ENCODE measurements at regions not wholly inside any gene's neighbourhood (a gene's known extent, or its start where the extent isn't known, plus 50 kb on each side); places are given as distances from the start of the nearest gene placed in this dataset.

DNA sequence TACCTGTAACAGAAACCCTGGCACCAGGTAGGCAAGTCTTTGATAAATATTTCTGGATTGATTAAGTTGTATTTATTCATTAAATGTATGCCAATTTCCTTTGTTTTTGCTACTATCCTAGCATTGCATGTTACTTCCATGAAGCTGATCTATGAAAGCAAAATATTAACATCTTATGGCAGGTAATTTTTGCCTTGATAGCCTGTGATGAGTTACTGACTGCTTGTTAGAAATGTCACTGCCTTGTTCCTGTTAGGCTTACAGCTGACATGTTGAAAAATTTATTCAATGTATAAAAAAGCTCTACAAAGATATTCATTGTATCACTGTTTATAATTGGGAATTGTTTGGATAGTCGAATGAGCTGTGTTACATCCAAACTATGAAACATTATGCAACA is 830.1 kb downstream of the TUSC7 start:
- no peak overlapping the region for H3K27ac ChIP-seq (ENCODE audit: low read depth, low read length)
- intact Hi-C loops (cut with micrococcal nuclease): no loop called here
- Mint-ChIP-seq H3K27me3 (no peaks in the 10 kb centered on the region), H3K4me3 (no peak overlapping the region), H3K27ac (no peak overlapping the region), H3K9me3 (peaks cover 0 to 22% (median 4%) of the 10 kb centered on the region in 11 donors), H3K36me3 (peaks cover 0 to 8% (median 0%) of the 10 kb centered on the region in 5 donors), H3K4me1 (no peaks in the 10 kb centered on the region)
- no peak for ATAC-seq
- no peaks in the 10 kb centered on the region for H3K9me3 ChIP-seq (ENCODE audit: control insufficient read depth in 2 of 3, low read length in 3 of 3)
- POLR2A ChIA-PET: no interaction called here
- CTCF ChIA-PET: no interaction called here
- DNase-seq: no peak
- no peaks in the 10 kb centered on the region for H3K27me3 ChIP-seq (ENCODE audit: control insufficient read depth in 2 of 2, insufficient read depth in 2 of 2, low read length in 2 of 2)
- H3K4me3 ChIP-seq (ENCODE audit: low read length): no peak overlapping the region
- no peaks in the 10 kb centered on the region for H3K4me1 ChIP-seq (ENCODE audit: control insufficient read depth in 2 of 2, insufficient read depth in 2 of 2, low read length in 2 of 2)
- H3K36me3 ChIP-seq (ENCODE audit: control insufficient read depth in 2 of 3, insufficient read depth in 3 of 3, low read length in 3 of 3): no peaks in the 10 kb centered on the region

DNA sequence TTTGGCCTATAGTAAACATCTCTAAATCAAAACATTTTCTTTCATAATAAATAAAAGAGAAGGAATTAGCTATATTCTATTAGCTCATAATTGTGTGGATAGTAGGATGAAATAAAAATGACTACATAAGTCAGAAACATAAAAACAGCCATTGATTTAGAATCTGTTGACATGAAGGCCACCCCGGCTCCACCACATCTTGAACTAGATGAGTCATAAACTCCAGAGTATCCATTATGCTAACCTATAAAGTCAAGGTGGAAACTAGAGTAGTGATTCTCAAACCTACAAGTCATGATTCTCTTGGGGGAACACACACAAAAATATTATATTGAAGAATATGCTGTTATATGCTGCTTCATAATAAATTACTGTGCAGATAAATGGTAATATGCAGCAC is 831.0 kb downstream of the TUSC7 start:
- POLR2A ChIA-PET: no interaction called here
- CTCF ChIA-PET: no interaction called here
- no peaks in the 10 kb centered on the region for H3K4me1 Mint-ChIP-seq

DNA sequence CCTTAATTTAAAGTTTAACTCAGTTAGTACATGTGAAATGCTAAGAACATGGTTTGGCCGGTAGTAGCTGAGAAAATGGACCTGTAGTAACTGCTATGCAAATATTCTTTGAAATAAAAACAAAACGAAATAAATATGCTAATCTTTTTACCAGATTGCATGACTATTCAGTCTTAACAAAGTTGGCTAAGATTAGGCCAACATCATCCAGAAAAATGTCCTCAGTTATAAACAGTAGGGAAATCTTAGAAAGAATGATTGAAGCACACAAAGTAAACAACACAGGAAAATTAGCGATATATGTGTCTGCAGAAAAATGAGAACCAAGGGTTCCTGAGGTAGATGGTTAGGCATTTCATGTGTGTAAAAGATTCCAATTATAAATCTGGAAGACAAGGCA is 832.1 kb downstream of the TUSC7 start:
- no peaks in the 10 kb centered on the region for H3K4me1 ChIP-seq (ENCODE audit: control insufficient read depth in 2 of 2, insufficient read depth in 2 of 2, low read length in 2 of 2)

More for the DNA sequence above, 831.0 kb downstream of the TUSC7 start:
- H3K4me1 ChIP-seq (ENCODE audit: control insufficient read depth in 2 of 2, insufficient read depth in 2 of 2, low read length in 2 of 2): no peaks in the 10 kb centered on the region
- Mint-ChIP-seq H3K9me3 (peaks cover 0 to 22% (median 4%) of the 10 kb centered on the region in 11 donors), H3K27ac (no peak overlapping the region), H3K27me3 (no peaks in the 10 kb centered on the region), H3K4me3 (no peak overlapping the region), H3K36me3 (peaks cover 0 to 8% (median 0%) of the 10 kb centered on the region in 5 donors)
- no peak overlapping the region for H3K4me3 ChIP-seq (ENCODE audit: low read length)
- H3K9me3 ChIP-seq (ENCODE audit: control insufficient read depth in 2 of 3, low read length in 3 of 3): no peaks in the 10 kb centered on the region
- H3K36me3 ChIP-seq (ENCODE audit: control insufficient read depth in 2 of 3, insufficient read depth in 3 of 3, low read length in 3 of 3): no peaks in the 10 kb centered on the region
- intact Hi-C loops (cut with micrococcal nuclease): no loop called here
- H3K27me3 ChIP-seq (ENCODE audit: control insufficient read depth in 2 of 2, insufficient read depth in 2 of 2, low read length in 2 of 2): no peaks in the 10 kb centered on the region
- DNase-seq (no peak), ATAC-seq (no peak)
- H3K27ac ChIP-seq (ENCODE audit: low read depth, low read length): no peak overlapping the region

DNA sequence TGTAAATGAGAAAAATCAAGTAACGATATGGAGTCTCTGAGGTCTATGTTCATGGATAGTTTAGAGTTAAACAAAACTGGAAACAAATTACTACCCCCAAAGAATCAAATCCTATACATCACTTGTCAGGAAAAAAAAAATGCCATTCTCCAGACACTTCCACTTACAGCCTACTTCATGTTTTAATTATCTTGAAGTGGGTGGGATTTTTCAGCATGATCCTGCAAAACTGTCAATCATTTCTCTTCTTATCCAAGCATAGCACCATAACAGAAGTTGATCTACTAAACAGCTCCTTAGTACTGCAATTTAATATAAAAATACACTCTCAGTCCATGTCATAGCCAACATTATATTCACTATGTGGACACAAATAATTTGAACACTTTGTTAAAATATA is 833.9 kb downstream of the TUSC7 start:
- DNase-seq (no peak), ATAC-seq (no peak)
- H3K36me3 ChIP-seq (ENCODE audit: control insufficient read depth in 2 of 3, insufficient read depth in 3 of 3, low read length in 3 of 3): no peaks in the 10 kb centered on the region
- intact Hi-C loops (cut with micrococcal nuclease): no loop called here
- no peak overlapping the region for H3K27ac ChIP-seq (ENCODE audit: low read depth, low read length)
- H3K36me3 Mint-ChIP-seq: peaks cover 0 to 4% (median 0%) of the 10 kb centered on the region in 5 donors
- H3K4me3 Mint-ChIP-seq: no peak overlapping the region
- no peaks in the 10 kb centered on the region for H3K27me3 ChIP-seq (ENCODE audit: control insufficient read depth in 2 of 2, insufficient read depth in 2 of 2, low read length in 2 of 2)
- H3K4me1 ChIP-seq (ENCODE audit: control insufficient read depth in 2 of 2, insufficient read depth in 2 of 2, low read length in 2 of 2): no peaks in the 10 kb centered on the region
- H3K27me3 Mint-ChIP-seq: no peaks in the 10 kb centered on the region
- H3K9me3 Mint-ChIP-seq: peaks cover 0 to 14% (median 0%) of the 10 kb centered on the region in 11 donors
- H3K4me3 ChIP-seq (ENCODE audit: low read length): no peak overlapping the region
- H3K4me1 Mint-ChIP-seq: no peaks in the 10 kb centered on the region
- no peaks in the 10 kb centered on the region for H3K9me3 ChIP-seq (ENCODE audit: control insufficient read depth in 2 of 3, low read length in 3 of 3)
- no peak overlapping the region for H3K27ac Mint-ChIP-seq
- POLR2A ChIA-PET: no interaction called here
- CTCF ChIA-PET: no interaction called here

More for the DNA sequence above, 832.1 kb downstream of the TUSC7 start:
- H3K27me3 ChIP-seq (ENCODE audit: control insufficient read depth in 2 of 2, insufficient read depth in 2 of 2, low read length in 2 of 2): no peaks in the 10 kb centered on the region
- H3K9me3 ChIP-seq (ENCODE audit: control insufficient read depth in 2 of 3, low read length in 3 of 3): no peaks in the 10 kb centered on the region
- peaks cover 0 to 22% (median 2%) of the 10 kb centered on the region in 11 donors for H3K9me3 Mint-ChIP-seq
- ChIA-PET CTCF (no interaction called here), POLR2A (no interaction called here)
- ATAC-seq (no peak), DNase-seq (no peak)
- H3K27me3 Mint-ChIP-seq: no peaks in the 10 kb centered on the region
- H3K4me1 Mint-ChIP-seq: no peaks in the 10 kb centered on the region
- no peak overlapping the region for H3K27ac ChIP-seq (ENCODE audit: low read depth, low read length)
- intact Hi-C loops (cut with micrococcal nuclease): no loop called here
- peaks cover 0 to 4% (median 0%) of the 10 kb centered on the region in 5 donors for H3K36me3 Mint-ChIP-seq
- no peak overlapping the region for H3K27ac Mint-ChIP-seq
- H3K4me3 Mint-ChIP-seq: no peak overlapping the region
- H3K36me3 ChIP-seq (ENCODE audit: control insufficient read depth in 2 of 3, insufficient read depth in 3 of 3, low read length in 3 of 3): no peaks in the 10 kb centered on the region
- H3K4me3 ChIP-seq (ENCODE audit: low read length): no peak overlapping the region

DNA sequence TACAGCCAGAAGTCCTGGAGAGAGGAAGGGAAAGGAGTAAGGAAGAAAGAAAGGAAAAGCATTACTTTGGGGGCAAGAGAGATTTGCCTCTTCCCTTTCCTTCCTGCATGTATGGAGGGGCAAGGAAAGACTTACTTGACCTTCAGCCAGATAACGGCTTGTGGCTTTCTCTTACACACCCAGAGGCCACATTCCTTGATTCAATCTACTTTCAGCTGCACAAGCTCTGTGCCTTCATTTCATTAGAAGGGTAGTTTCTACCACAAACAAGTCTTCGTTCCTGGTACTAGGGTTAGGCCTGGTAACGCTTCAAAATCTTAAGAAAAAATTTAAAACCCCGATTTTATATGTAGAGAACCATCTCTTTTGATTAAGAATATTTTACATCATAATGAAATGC is 835.9 kb downstream of the TUSC7 start:
- Histone ChIP-seq H3K4me1 (ENCODE audit: control insufficient read depth in 2 of 2, insufficient read depth in 2 of 2, low read length in 2 of 2) (no peaks in the 10 kb centered on the region), H3K36me3 (ENCODE audit: control insufficient read depth in 2 of 3, insufficient read depth in 3 of 3, low read length in 3 of 3) (no peaks in the 10 kb centered on the region), H3K27me3 (ENCODE audit: control insufficient read depth in 2 of 2, insufficient read depth in 2 of 2, low read length in 2 of 2) (no peaks in the 10 kb centered on the region), H3K9me3 (ENCODE audit: control insufficient read depth in 2 of 3, low read length in 3 of 3) (no peaks in the 10 kb centered on the region), H3K27ac (ENCODE audit: low read depth, low read length) (no peak overlapping the region), H3K4me3 (ENCODE audit: low read length) (no peak overlapping the region)
- H3K27ac Mint-ChIP-seq: no peak overlapping the region
- peaks cover 0 to 4% (median 0%) of the 10 kb centered on the region in 5 donors for H3K36me3 Mint-ChIP-seq
- H3K4me1 Mint-ChIP-seq: no peaks in the 10 kb centered on the region
- ChIA-PET POLR2A (no interaction called here), CTCF (no interaction called here)
- ATAC-seq (no peak), DNase-seq (no peak)
- H3K9me3 Mint-ChIP-seq: peaks cover 0 to 14% (median 0%) of the 10 kb centered on the region in 11 donors
- H3K4me3 Mint-ChIP-seq: no peak overlapping the region
- intact Hi-C loops (cut with micrococcal nuclease): no loop called here
- H3K27me3 Mint-ChIP-seq: no peaks in the 10 kb centered on the region

DNA sequence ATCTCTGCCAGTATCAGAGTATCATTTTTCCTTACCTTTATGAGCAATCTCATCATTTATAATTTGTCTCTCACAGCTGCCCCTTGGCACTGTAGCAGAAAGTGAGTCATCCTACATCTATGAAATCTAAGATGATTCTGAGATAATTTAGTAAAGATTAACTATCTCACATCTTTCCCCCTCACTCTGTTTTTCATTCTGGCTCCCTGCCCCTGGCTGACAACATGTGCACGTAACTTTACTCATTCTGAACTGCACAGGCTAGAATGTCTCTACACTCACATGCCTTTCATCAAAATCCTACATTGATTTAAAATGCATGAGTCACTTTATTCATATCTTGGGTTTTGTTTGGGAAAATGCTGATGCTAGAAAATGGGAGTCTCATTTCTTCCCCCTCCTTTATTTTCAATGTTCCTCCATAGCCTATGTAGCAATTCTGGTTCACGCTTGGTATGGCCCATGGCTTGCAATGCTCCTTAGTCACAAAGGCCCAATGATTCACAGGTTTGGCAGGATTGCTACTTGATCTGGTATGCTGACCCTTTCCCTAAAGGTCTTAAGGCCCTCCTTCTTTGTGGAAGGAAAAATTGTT is 838.5 kb downstream of the TUSC7 start:
- ChIA-PET POLR2A (no interaction called here), CTCF (no interaction called here)
- Mint-ChIP-seq H3K9me3 (peaks cover 0 to 26% (median 0%) of the 10 kb centered on the region in 11 donors), H3K27ac (no peak overlapping the region), H3K27me3 (no peaks in the 10 kb centered on the region), H3K36me3 (peaks cover 0 to 4% (median 0%) of the 10 kb centered on the region in 5 donors), H3K4me1 (no peaks in the 10 kb centered on the region), H3K4me3 (no peak overlapping the region)
- no peaks in the 10 kb centered on the region for H3K4me1 ChIP-seq (ENCODE audit: control insufficient read depth in 2 of 2, insufficient read depth in 2 of 2, low read length in 2 of 2)
- no peaks in the 10 kb centered on the region for H3K36me3 ChIP-seq (ENCODE audit: control insufficient read depth in 2 of 3, insufficient read depth in 3 of 3, low read length in 3 of 3)
- no peaks in the 10 kb centered on the region for H3K27me3 ChIP-seq (ENCODE audit: control insufficient read depth in 2 of 2, insufficient read depth in 2 of 2, low read length in 2 of 2)
- H3K4me3 ChIP-seq (ENCODE audit: low read length): no peak overlapping the region
- DNase-seq: no peak
- H3K9me3 ChIP-seq (ENCODE audit: control insufficient read depth in 2 of 3, low read length in 3 of 3): no peaks in the 10 kb centered on the region
- no peak for ATAC-seq
- intact Hi-C loops (cut with micrococcal nuclease): no loop called here
- no peak overlapping the region for H3K27ac ChIP-seq (ENCODE audit: low read depth, low read length)

DNA sequence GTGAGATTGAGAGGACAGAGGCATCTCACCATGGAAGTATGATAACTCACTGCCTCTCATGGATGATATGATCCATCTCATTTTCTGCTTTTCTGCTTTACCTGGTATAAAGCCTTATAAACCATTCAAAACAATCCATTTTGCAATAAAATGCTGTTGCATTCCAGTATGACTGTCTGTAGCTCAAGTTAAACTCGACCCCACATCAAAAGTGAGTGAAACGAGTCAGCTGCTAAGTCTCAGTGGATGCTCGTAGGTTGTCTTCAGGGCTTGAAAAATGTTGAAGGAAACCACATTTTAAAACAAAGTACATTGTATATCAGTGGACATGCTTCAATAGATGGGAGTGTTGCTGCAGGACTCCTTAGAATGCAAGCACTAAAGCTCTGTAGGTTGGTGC is 839.0 kb downstream of the TUSC7 start:
- Mint-ChIP-seq H3K4me1 (no peaks in the 10 kb centered on the region), H3K9me3 (peaks cover 0 to 26% (median 2%) of the 10 kb centered on the region in 11 donors), H3K36me3 (peaks cover 0 to 4% (median 0%) of the 10 kb centered on the region in 5 donors), H3K4me3 (no peak overlapping the region), H3K27ac (no peak overlapping the region), H3K27me3 (no peaks in the 10 kb centered on the region)
- no peak for DNase-seq
- Histone ChIP-seq H3K9me3 (ENCODE audit: control insufficient read depth in 2 of 3, low read length in 3 of 3) (no peaks in the 10 kb centered on the region), H3K4me1 (ENCODE audit: control insufficient read depth in 2 of 2, insufficient read depth in 2 of 2, low read length in 2 of 2) (no peaks in the 10 kb centered on the region), H3K27me3 (ENCODE audit: control insufficient read depth in 2 of 2, insufficient read depth in 2 of 2, low read length in 2 of 2) (no peaks in the 10 kb centered on the region), H3K36me3 (ENCODE audit: control insufficient read depth in 2 of 3, insufficient read depth in 3 of 3, low read length in 3 of 3) (no peaks in the 10 kb centered on the region), H3K27ac (ENCODE audit: low read depth, low read length) (no peak overlapping the region), H3K4me3 (ENCODE audit: low read length) (no peak overlapping the region)
- intact Hi-C loops (cut with micrococcal nuclease): no loop called here
- ATAC-seq: no peak
- ChIA-PET POLR2A (no interaction called here), CTCF (no interaction called here)

All from naive thymus-derived CD4-positive, alpha-beta T cell (primary cell).